Globus pallidus (tissue), 1 donor: ENCODE measurements at regions not wholly inside any gene's neighbourhood (a gene's known extent, or its start where the extent isn't known, plus 50 kb on each side); places are given as distances from the start of the nearest gene placed in this dataset.
A peak's percentile ranks its signal among the peaks of the same experiment; 100 is the strongest.

Source experiments
- DNase-seq: peaks from one replicate; pipeline ENCODE4 v3.0.0-alpha.2; 2015; ENCODE audit warnings: low spot score

DNA sequence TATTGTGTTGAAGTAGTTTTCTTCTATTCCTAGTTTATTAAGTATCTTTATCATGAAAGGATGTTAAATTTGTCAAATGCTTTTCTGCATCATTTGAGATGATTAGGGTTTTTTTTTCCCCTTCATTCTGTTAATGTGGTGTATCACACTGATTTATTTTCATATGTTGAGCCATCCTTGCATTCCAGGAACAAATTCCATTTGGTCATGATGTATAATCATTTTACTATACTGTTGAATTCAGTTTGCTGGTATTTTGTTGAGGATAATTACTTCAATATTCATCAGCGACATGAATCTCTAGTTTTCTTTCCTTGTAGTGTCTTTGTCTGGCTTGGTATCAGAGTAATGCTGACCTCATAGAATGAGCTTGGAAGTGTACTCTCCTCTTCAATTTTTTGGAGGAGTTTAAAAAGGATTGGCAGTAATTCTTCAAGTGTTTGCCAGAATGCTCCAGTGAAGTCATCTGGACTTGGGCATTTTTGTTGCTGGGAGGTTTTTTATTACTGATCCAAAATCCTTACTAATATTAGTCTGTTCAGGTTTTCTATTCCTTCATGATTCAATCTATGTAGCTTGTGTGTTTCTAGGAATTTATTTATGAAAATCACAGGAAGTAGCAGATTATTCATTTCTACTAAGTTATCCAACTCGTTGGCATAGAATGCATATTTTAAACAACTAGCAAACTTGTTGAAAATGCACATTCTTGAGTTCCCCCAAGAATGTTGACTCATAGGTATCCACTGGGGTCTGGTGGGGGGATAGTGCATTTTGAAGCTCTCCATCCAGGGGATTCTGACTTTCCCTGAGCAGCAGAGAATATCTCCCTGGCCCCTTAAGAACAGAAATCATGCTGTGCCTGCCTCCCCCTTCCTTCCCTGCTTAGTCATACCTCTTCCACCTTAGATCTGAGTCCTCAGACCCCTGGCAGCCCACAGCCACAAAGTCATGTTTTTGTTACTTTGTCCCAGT is 187.1 kb downstream of the BMP7 start:
- no peak for DNase-seq

DNA sequence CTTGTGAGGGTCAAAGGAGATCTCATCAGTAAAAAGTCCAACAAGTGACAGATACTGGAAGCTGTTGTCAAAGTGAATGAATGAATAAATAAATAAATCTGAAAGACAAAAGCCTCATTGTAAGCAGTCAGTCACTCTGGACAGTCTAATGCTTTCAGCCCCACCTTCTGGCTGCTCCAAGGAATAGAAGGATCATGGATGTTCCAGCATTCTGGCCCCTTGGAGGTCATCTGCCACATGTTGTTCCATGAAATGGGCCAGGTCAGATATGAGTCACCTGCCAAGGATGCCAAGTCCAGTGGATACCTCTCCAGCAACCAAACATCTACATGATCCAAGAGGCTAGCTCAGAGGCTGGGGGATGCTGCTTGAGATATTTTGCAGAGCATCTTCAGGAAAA is 185.6 kb downstream of the BMP7 start:
- peak; percentile 68 for DNase-seq

DNA sequence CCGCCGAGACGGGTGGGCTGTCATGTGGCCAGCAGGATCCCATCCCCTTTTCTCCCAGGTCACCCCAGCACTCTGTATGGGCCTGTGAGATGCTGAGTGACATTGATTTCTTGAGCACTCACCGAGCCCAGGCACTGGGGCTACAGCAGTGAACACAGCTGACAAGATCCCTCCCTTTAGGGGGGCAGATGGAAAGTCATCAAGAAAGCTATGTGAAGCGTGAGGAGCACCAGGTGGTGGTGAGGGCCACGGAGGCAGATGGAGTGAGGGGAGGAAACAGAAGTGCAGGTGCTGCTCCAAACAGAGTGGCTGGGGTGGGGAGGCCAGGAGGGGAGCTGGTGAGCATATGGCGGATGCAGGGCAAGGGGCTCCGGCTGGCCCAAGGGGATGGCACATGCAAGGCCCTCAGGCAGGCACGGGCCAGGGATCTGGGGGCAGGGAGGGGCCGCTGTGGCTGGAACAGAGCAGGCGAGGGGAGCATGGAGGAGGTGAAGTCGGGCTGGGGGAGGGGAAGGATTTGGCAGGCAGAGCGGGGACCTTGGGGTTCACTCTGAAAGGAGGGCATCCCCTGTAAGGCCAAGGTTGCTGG is 184.0 kb downstream of the BMP7 start:
- DNase-seq, result no peak

DNA sequence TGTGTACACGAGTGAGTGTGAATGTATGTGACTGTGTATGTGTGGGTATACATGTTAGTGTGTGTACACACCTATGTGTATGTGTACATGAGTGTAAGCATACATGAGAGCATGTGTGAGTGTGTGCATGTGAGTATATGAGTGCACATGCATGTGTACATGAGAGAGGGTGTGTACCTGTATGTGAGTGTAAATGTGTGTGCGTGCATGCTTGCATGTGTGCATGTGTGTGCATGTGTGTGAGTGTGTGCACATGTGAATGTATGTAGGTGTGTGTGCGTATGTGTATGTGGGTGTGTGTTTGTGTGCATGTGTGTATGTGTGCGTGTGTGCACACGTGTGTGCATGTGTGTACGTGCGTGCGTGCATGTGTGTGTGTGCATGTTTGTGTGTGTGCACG is 183.4 kb downstream of the BMP7 start:
- no peak for DNase-seq

DNA sequence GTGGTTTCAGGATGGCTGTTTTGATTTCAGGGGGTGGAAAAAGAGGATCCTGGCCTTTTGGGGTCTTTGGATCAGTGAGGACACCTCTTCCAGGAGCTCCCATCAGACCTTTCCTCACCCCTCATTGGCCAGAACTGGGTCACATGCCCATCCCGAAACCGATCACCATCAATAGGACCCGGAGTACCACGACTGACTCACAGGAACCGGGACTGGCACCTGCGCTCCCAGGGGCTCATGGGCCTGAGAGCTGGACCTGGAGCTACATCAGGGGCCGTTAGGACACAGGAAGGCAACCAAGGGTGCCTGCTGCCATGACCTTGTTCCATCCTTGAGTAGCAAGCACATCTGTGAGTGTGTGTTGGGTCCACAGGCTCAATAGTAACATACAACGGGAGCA is 180.4 kb downstream of the BMP7 start:
- DNase-seq, result no peak

DNA sequence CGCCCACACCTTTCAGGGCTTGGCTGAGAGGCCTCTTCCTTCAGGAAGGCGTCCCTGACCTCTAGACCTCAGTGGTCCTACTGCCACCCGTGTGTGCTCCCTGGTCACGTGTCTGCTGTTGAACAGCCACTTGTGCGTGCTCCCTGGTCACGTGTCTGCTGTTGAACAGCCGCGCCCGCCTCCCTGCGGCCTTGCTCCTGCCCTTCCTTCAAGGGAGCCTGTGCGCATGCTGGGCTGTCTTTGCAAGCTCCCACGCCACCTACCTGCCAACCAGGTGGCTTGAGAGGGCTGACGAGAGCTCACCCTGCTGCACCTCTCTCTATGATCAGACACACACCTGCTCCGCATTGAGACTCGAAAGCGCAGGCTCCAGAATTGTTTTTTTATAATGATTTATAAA is 179.3 kb downstream of the BMP7 start:
- DNase-seq, result no peak

DNA sequence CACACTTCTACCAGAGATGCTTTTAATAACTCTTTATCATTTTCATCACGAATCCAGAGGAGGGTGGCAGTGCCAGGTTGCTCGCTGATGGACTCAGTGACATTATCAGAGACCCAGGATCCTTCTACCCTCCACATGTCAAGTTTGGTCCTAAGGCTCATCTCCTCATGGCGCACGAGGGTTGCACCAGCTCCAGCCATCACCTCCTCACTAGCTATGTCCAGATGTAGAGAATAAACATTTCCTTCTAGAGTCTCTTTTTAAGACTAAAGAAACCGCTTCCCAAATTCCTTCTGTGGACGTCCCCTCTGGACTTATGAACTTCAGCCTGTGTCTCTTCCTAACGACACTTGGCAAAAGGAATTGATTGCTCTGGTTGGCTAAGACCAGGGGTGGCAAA is 178.7 kb downstream of the BMP7 start:
- no peak for DNase-seq

DNA sequence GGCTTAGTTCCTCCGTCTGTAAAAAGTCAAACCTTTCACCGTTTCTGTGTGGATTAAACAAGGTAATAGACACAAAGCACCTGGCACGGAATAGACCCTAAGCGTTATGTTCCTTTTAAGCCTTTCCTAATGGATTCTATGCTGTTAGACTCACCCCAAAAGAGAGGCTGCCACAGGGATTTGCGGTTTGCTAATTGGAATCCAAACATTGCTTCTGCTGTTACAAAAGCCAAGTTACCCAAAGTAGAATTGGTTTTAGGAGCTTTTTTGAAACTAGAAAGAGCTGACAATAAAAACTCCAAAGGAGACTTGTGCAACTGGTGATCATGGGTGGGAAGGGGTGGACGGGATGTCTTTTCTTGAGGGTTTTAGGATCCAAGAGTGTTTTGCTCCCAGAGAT is 178.0 kb downstream of the BMP7 start:
- DNase-seq, result no peak

DNA sequence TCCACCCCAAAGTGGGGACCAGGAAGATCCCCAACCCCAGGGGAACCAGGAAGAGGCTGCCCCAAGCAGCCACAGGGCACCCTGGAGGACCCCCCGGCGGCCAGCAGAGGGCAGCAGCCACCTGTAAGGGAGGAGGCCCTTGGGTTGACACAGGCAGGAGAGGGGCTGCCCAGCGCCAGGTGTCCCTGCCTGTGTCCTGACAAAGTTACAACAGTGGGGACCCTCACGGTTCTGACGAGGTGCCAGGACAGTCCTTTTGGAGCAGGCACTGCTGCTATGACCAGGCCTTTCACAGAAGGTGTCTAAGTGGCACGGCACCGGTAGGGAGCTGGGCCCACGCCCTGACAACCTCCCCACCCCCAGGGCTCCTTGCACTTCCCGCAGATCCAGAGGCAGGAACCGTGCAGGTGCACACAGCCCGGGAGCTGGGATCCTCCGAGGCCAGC is 176.7 kb downstream of the BMP7 start:
- peak; percentile 56 for DNase-seq

DNA sequence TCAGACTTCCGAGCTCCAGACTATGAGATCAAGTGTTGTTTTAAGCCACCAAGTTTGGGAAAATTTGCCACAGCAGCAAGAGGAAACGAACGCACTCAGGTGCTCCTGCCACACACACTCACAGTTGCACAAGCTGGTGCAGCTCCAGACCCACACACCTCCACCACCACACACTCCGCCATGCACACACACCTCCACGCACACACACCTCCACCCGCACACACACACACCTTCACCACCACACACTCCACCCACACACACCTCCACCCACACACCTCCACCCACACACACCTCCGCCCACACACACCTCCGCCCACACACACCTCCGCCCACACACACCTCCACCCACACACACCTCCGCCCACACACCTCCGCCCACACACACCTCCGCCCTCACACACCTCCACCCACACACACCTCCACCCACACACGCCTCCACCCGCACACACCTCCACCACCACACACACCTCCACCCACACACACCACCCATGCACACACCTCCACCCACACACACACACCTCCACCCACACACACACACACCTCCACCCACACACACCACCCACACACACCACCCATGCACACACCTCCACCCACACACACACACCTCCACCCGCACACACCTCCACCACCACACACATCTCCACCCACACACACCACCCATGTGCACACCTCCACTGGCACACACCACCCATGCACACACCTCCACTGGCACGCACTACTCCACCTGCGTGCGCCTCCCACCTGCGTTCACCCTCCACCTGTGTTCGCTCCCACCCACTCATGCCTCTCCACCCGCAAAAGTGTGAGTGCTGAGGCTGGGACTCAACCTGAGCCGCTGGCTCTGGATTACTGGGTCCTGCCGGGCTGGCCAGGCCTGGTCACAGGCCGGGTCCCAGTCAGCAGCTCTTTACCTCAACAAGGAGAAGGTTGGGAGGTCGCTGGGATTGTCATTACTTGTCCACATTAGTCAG is 175.6 kb downstream of the BMP7 start:
- no peak for DNase-seq

DNA sequence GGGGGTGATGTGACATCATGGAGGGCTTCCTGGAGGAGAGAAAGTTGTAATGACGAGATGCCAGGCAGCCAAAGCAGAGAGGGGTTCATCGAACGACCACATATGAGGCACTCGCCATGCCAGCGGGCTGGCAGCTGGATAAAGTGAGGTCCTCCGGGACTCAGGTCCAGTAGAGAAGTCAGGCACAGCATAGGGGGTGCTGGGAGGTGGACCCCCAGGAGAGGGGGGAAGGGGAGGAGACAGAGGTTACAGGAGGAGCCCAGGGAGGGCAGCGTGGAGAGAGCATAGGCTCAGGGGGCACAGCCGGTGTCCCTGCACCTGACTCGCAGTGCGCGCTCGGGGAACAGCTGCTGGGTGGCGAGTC is 174.7 kb downstream of the BMP7 start:
- no peak for DNase-seq

DNA sequence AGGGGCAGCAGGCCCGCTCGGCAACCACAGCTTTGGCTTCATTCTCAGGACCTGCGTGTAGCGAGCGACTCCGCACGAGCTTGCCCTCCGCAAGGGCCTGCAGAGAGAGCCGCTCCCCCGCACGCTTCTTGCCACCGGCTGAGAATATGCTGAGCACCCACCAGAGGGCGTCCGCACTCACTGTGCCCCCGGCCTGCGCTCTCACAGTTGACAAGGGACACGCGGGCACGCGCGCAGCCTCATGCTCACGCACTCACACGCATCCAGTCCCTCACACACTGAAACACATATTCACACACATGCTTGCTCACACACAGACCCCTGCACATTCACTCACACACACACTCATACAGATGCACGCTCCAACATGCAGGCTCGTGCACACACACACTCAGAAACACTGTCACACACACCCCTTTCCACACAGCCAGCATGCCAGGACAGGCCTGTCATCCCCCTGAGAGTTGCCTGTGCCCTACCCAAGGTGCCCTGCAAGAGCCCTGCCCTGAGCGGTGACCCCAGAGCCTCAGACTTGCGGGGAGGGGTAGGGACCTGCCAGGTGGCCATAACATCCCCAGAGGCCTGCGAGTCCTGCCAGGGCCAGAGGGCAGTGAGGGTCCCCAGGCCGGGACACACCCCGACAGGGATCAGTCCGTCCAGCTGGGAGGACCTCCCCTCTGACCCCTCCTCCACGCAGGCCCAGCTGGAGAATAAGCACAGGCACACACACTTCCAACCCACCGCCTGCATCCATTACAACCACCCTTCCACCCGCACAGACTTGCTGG is 174.1 kb downstream of the BMP7 start:
- peak; percentile 82 for DNase-seq

DNA sequence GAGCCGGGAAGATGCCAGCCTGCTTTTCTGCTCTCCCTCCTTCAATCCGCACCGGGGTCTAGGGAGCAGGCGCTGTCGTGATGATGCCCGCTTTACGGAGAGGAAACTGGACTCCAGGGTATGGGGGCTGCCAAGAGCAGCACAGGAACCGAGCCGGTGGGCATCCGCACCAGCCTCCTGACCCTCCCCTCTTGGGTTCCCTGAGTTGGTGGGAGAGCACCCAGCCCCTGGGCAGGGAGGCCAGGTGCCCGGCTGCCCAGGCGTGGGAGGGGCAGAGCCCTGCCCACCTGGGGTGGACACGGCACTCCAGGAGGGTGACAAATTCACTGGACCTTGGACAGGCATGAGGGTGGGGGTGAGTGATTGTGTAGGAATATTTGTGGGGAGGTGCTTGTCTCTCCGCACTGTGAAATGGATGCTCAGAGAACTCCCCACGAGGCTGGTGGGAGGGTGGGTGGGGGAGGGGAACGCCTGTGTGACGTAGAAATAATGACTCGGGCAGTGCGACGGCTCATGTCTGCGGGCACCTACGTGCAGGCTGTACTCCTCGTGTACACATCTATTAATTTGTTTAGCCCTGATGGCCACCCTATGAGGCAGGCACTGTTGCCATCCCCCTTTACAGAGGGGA is 173.4 kb downstream of the BMP7 start:
- DNase-seq, result no peak

DNA sequence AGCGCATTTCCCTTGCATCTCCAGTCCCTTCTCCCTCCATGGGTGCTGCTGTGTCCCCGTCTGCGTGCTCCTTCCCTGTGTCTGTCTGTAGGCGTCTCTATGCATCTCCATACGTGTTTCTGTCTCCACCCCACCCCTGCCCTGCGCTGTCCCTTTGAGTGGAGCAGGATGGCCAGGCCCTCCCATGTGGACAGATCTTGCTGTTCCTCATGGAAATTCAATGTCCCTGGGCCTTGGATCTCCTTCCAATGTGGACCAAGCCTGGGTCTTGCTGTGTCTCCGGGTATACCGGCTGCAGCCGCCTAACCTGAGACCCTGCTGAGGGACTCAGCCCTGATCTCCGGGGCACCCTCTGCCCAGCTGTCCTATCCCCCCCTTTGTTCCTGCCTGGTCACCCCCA is 172.7 kb downstream of the BMP7 start:
- DNase-seq, result no peak

DNA sequence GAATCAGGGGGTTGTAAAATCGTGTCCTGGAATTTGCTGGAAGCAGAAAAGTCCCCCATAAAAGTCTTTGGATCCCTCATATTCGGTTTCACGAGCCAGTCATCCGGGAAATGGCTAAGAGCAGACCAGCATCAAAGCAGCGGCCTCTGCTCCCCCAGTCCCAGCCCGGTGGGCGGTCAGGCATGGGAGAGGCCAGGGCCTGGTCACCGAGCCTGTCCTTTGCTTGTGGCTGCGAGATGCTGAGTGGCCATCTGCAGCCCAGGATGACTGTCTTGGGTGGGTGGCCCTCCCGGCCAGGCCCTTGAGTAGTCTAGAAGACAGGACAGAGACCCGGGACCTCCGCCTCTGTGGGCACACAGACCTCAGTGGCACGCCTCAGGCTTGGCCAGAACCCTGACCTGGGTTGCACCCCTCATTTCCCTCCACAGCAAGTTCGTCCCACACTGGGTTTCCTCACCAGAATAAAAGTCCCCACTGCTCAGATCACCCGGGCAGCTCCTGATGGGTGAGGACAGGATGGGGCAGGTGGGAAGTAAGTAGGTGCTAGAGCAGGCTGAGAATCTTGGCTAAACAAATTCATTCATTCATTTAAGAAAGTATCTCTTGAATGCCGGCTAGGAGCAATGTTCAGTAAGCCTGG is 172.1 kb downstream of the BMP7 start:
- DNase-seq, result no peak

DNA sequence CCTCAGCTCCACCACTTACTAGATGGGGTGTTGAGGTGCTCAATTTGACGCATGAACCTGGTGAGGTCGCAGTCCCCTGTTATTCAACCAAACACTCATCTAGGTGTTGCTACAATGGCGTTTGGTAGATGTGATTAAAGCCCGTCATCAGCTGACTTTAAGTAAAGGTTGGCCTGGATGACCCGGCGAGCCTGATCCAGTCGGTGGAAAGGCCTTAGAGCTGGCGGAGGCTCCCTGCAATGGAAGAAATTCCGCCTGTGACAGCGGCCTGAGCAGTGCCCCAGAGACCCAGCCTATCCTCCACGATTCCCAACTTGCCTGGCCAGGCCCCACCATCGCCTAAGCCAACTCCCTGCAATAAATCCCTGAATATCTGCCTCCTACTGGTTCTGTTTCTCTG is 171.4 kb downstream of the BMP7 start:
- DNase-seq, result no peak

DNA sequence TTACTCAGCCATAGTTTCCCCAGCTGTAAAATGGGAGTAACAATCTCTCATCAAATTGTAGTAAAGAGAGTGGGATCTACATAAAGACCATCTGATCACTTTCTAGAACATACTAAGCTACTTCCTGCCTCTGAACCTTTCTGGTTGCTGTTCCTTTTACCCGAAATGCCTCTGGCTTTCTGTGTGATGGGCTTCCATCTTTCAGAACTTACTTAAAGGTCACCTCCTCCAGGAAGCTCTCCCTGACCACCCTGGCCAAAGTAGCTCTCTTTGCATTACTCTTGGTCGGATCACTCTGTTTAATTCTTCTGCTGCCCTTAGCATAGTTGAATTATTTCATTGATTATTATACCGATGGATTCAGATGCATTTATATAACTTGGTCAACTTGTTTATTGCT is 171.0 kb downstream of the BMP7 start:
- no peak for DNase-seq

DNA sequence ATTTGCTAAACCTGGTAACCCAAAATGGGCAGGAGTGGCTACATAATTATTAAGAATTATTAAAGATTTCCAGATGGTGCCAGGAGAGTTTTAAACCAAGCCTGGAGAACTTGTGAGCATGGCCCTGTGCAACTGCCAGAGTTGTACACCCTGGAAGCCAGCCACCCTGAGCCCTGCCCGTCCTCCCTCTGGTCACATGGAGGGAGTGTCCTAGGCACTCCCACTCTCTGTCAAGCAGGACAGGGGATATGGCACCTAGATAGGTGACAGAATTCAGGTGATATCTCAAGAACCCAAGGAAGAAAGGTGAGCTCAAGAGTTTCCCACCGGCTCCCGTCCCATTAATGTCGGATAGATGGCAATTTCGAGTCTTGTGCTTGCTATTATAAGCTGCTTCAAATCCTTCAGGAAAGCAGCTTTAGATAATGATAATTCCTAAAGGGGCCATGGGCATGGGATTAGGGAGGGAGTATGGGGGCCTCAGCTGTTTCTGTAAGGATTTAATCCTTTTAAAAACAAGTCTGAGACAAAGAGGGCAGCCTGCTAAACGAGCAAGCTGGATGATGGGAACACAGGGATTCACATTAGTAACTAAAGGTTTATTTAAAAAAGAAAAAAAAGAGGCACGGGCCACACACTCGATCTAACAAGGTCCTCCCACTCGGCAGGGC is 169.1 kb downstream of the BMP7 start:
- DNase-seq, result no peak

DNA sequence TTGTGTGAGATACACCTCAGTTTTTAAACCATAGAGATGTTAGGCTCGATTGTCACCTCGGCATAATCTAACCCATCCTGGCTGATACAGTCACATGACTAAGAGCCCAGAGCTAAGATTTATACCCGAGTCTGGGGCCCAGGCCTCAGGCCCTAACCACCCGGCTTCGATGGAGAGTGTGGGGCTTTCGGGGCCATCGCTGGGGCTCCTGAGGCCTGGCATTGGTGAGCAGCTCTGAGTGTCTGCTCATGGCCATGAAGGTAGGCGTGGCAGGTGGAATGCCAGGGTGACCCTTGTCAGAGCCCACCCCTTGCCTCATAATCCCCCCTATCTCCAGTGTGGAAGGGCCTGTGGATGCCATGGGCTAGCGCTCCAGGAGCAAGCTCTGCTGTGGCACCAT is 164.3 kb downstream of the BMP7 start:
- DNase-seq, result no peak

DNA sequence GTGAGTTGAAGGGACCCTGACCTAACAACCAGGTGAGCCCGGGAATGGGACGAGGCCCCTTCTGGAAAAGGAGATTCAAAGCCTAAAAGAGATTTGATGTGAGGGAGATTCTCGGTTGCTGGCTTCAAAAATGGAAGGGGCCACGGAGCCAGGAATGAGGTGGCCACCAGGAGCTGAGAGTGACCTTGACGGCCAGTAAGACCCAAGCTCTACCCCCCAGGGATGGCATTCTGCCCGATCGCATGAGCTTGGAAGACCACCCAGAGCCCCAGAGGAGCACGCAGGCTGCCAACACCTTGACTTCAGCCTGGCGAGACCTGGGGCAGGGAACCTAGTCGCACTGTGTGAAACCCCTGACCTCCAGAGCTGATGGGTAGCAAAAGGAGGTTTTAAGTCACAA is 163.9 kb downstream of the BMP7 start:
- DNase-seq, result no peak
